Breast epithelium (tissue), 3 donors: ENCODE measurements at regions not wholly inside any gene's neighbourhood (a gene's known extent, or its start where the extent isn't known, plus 50 kb on each side); places are given as distances from the start of the nearest gene placed in this dataset.

Source experiments
- CTCF ChIP-seq, 3 donors: fragments of 450-650 bp; IDR thresholded peaks; one replicate each; pipeline ENCODE4 v1.5.1; 2016 to 2017; ENCODE audit warnings: antibody characterized with exemption in 3 of 3, mild to moderate bottlenecking in 3 of 3, moderate library complexity in 3 of 3
- POLR2A ChIP-seq: fragments of 450-650 bp; IDR thresholded peaks from one replicate; pipeline ENCODE4 v1.6.1; 2016; ENCODE audit warnings: antibody characterized with exemption, mild to moderate bottlenecking, moderate library complexity
- POLR2AphosphoS5 ChIP-seq, 3 donors: sonication (generic); formaldehyde crosslinking; IDR thresholded peaks; one replicate each; pipeline ENCODE4 v1.6.1; 2017; ENCODE audit warnings: antibody characterized with exemption in 3 of 3

- TF ChIP-seq CTCF (IDR thresholded peaks at IDR 0.05) (no peak), POLR2A (no peak), POLR2AphosphoS5 (IDR thresholded peaks at IDR 0.05) (no peak)
Observed at GRCh38 chr20:52828199-52828598, 144.0 kb upstream of the TSHZ2 start.
